ENCODE measurements at regions not wholly inside any gene's neighbourhood (a gene's known extent, or its start where the extent isn't known, plus 50 kb on each side); places are given as distances from the start of the nearest gene placed in this dataset.

- peak overlapping the region; percentile 41; the same call in 1 of the 2 replicates for H2AFZ ChIP-seq (ENCODE audit: low read length)
- FAIRE-seq = peak; percentile 24
Measured at GRCh38 chr10:59553162-59553900, 156.3 kb downstream of the SLC16A9 start.

More at GRCh38 chr10:59553162-59553900, 156.3 kb downstream of the SLC16A9 start:
- H3K9ac ChIP-seq (replicated peaks in 1 of 4; ENCODE audit: extremely low read depth in 1 of 4, low read depth in 3 of 4, low read length in 3 of 4) = no peak overlapping the region
- no peak overlapping the region for H2BK15ac ChIP-seq (ENCODE audit: low read length)
- no peaks in the 10 kb centered on the region for H3K27me3 ChIP-seq (replicated peaks in 1 of 4; ENCODE audit: control insufficient read depth in 3 of 4, extremely low read depth in 1 of 4, insufficient read depth in 3 of 4, low read length in 3 of 4)
- H3K14ac ChIP-seq (ENCODE audit: insufficient read length) = no peak overlapping the region
- no peak overlapping the region for H3K4me3 ChIP-seq (ENCODE audit: extremely low read depth in 1 of 4, insufficient read depth in 2 of 4, low read depth in 3 of 4, low read length in 4 of 4)
- no peak overlapping the region for H2AK5ac ChIP-seq (ENCODE audit: low read depth, low read length)
- no peaks in the 10 kb centered on the region for H3K36me3 ChIP-seq (ENCODE audit: control insufficient read depth in 2 of 4, insufficient read depth in 4 of 4, low read length in 3 of 4)
- H3K23me2 ChIP-seq (ENCODE audit: low read depth, low read length) = no peaks in the 10 kb centered on the region
- H3K4me1 ChIP-seq (replicated peaks in 1 of 4; ENCODE audit: control insufficient read depth in 3 of 4, insufficient read depth in 4 of 4, low read length in 3 of 4) = peaks cover 3 to 9% (median 6%) of the 10 kb centered on the region in 4 experiments; a peak in 5 of 7 replicates
- no peak overlapping the region for H4K8ac ChIP-seq (ENCODE audit: extremely low read depth, insufficient read depth, low read length)
- no peaks in the 10 kb centered on the region for H3K79me1 ChIP-seq (ENCODE audit: low read depth, low read length)
- no peak overlapping the region for H3K4ac ChIP-seq (replicated peaks; ENCODE audit: insufficient read length, low read depth, low read length)
- no peak overlapping the region for H2BK5ac ChIP-seq (ENCODE audit: low read depth, low read length)
- H4K5ac ChIP-seq (ENCODE audit: insufficient read length, low read depth, low read length) = no peak overlapping the region
- no peaks in the 10 kb centered on the region for H3K79me2 ChIP-seq (ENCODE audit: control insufficient read depth in 1 of 2, insufficient read depth in 2 of 2, low read length in 2 of 2)
- H2BK12ac ChIP-seq (ENCODE audit: low read depth, low read length) = no peak overlapping the region
- no peak overlapping the region for H3K4me2 ChIP-seq (ENCODE audit: insufficient read depth in 1 of 2, low read depth in 2 of 2, low read length in 2 of 2)
- H3K27ac ChIP-seq (ENCODE audit: low read depth, low read length) = no peak overlapping the region
- H4K91ac ChIP-seq (replicated peaks; ENCODE audit: insufficient read length, low read length) = no peak overlapping the region
- ChIA-PET CTCF (ENCODE audit: partially characterized antibody) (interaction anchor here (1.7 kb wide), 1 partner anchor 27 kb away, joined by 5 read pairs; no protein-coding TSS in a partner anchor), POLR2A (ENCODE audit: partially characterized antibody) (no interaction called here)
- no peak overlapping the region for H3K56ac ChIP-seq (replicated peaks; ENCODE audit: insufficient read length, low read depth, low read length)
- H2BK20ac ChIP-seq (ENCODE audit: low read length) = no peak overlapping the region
- WGBS, 2 experiments (ENCODE audit: extremely low coverage in 1 of 2, insufficient coverage in 1 of 2, insufficient read length in 1 of 2, insufficient replicate concordance in 2 of 2, low coverage in 1 of 2, low lambda C conversion rate in 2 of 2, missing lambda C conversion rate in 1 of 2) = 83% methylated on average over 7 of the region's 7 CpGs; no CpG with 5 or more reads in 1 of the 2 experiments
- no peak overlapping the region for H3K23ac ChIP-seq (ENCODE audit: insufficient read length)
- H4K20me1 ChIP-seq (replicated peaks in 1 of 2; ENCODE audit: control insufficient read depth in 1 of 2, insufficient read depth in 2 of 2, low read length in 2 of 2) = no peaks in the 10 kb centered on the region
- TF ChIP-seq CHD1 (IDR thresholded peaks at IDR 0.05; ENCODE audit: low read depth, low read length) = no peak
- TF ChIP-seq RAD21 (IDR thresholded peaks at IDR 0.05 in 1 of 2, conservative IDR thresholded peaks at IDR 0.05 in 1 of 2; ENCODE audit: low read depth in 2 of 2, low read length in 2 of 2) = peak; percentile 9 to 21; a peak in 1 of 4 replicates
- TF ChIP-seq, protein P1, sequence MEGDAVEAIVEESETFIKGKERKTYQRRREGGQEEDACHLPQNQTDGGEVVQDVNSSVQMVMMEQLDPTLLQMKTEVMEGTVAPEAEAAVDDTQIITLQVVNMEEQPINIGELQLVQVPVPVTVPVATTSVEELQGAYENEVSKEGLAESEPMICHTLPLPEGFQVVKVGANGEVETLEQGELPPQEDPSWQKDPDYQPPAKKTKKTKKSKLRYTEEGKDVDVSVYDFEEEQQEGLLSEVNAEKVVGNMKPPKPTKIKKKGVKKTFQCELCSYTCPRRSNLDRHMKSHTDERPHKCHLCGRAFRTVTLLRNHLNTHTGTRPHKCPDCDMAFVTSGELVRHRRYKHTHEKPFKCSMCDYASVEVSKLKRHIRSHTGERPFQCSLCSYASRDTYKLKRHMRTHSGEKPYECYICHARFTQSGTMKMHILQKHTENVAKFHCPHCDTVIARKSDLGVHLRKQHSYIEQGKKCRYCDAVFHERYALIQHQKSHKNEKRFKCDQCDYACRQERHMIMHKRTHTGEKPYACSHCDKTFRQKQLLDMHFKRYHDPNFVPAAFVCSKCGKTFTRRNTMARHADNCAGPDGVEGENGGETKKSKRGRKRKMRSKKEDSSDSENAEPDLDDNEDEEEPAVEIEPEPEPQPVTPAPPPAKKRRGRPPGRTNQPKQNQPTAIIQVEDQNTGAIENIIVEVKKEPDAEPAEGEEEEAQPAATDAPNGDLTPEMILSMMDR (IDR thresholded peaks at IDR 0.05; ENCODE audit: control extremely low read depth in 1 of 3, insufficient read depth in 1 of 3, low read depth in 1 of 3, low read length in 3 of 3) = peak in 1 of 3 experiments; percentile 6; a peak in 1 of 4 replicates
- H3K9me3 ChIP-seq (ENCODE audit: insufficient read depth in 2 of 2, low read depth in 1 of 2, low read length in 1 of 2) = no peaks in the 10 kb centered on the region
- H2BK120ac ChIP-seq (replicated peaks; ENCODE audit: low read depth, low read length) = no peak overlapping the region
- DNase-seq (ENCODE audit: low read depth in 1 of 2, low spot score in 2 of 2) = no peak
- no peak overlapping the region for H3K18ac ChIP-seq (ENCODE audit: extremely low read depth, low read length)
